ENCODE measurements at regions not wholly inside any gene's neighbourhood (a gene's known extent, or its start where the extent isn't known, plus 50 kb on each side); places are given as distances from the start of the nearest gene placed in this dataset.
A peak's percentile ranks its signal among the peaks of the same experiment; 100 is the strongest.

DNA sequence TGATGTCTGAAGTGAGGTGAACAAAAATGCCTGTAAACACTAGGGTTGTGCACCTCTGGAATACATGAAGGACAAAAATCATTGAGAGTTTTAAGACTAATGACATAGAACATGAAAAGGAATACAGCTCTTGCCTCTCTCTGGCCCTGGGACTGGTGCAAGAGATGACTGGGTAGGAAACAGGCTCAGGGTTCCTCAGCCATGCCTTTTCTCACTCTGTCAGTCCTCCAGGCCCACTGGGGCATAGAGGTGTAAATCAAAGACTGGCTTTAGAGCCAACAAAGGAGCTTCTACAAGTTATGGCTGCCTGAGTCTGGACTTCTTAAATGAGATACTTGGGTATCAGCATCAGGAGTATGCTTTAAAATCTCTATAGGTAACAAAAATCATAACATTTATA lies 554.7 kb upstream of the KCNMB2 start:
- no peak for DNase-seq (ENCODE audit: low read depth in 2 of 2)

- DNase-seq (ENCODE audit: low read depth in 2 of 2) = no peak
These were observed 554.2 kb upstream of the KCNMB2 start for GRCh38 chr3:177982034-177982433.

DNA sequence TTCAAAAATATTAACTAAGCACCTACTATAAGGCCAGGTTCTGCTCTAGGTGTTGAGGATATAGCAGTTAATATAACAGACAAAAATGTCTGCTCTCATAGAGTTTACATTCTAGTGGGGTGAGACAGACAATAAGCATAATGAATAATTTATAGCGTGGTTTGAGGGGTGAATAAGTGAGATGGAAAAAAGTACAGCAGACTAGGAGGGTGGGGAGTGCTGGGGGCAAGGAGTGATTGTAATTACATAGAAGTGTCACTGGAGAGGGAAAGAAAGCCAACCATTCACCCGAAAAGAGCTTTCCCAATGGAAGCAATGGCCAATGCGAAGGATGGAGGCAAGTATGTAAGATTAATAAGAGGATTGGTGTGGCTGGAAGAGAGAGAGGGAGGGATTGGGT lies 552.9 kb upstream of the KCNMB2 start:
- no peak for DNase-seq (ENCODE audit: low read depth in 2 of 2)

DNA sequence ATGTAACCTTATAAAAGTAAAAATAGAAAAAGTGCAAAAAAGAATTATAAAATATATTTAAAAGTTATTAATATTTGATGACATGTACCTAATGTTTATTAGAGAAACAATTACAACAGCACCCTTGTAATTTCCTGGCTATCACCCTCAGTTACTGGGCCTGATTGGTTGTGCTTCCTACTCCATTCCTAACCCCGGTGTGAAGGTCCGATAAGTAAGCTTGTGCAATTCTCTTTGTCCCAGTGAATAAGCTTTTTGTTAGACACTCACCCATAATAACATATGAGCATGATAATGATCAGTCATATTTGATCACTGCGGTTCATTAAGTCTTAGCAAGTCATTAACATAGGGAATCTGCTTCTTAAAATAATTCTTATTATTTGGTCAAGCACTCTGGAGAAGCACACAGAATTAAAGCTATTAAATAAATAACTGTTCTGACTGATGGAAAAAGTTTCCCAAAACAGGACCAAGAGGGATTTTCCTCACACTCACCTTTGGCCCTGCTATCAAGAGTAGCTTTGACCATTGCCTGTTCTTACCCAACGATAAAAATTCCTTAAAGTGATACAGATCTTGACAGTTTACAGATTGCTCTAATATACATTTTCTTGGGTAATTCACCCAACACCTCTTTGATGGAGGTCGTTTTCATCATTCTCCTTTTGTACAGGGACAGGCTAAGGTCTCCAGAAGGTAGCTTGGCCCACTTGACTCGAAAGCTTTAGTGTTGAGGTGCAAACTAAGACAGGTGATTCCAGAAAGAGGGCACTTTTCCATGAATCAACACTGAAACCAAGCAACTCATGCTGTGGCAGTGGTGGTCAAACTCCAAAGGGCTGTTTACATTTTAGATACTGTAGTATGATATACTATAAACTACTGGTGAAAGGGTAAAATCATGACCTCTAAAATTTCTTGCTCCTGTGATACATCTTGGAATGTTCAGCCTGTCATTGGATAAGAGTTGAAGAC lies 543.0 kb upstream of the KCNMB2 start:
- DNase-seq (ENCODE audit: low read depth in 2 of 2) = no peak

GRCh38 chr3:177994976-177995375 lies 541.3 kb upstream of the KCNMB2 start:
- no peak for DNase-seq (ENCODE audit: low read depth in 2 of 2)

GRCh38 chr3:177995381-177996085 lies 540.7 kb upstream of the KCNMB2 start:
- no peak for DNase-seq (ENCODE audit: low read depth in 2 of 2)

GRCh38 chr3:178001670-178002101 lies 534.5 kb upstream of the KCNMB2 start:
- DNase-seq (ENCODE audit: low read depth in 2 of 2) = peak; percentile 5 to 9

- DNase-seq (ENCODE audit: low read depth in 2 of 2) = no peak
These were observed 534.1 kb upstream of the KCNMB2 start for GRCh38 chr3:178002113-178002512.

DNA sequence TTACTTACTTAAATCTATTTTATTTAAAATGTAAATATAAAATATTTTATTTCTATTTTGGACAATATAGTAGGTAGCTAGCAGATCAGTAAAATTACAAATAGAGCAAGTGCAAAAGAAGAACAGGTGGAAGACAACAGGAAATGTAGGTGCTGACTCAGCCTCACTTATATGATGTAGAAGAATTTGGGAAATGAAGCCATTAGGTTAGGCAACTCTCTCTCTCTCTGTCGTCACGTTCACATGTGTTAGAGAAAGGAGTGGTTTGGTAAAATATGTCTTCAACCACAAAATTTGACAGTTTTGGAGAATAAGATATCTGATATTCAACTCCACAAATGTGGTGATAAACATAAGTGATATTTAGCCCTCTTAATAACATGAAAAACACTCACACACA lies 532.5 kb upstream of the KCNMB2 start:
- DNase-seq (ENCODE audit: low read depth in 2 of 2) = no peak

DNA sequence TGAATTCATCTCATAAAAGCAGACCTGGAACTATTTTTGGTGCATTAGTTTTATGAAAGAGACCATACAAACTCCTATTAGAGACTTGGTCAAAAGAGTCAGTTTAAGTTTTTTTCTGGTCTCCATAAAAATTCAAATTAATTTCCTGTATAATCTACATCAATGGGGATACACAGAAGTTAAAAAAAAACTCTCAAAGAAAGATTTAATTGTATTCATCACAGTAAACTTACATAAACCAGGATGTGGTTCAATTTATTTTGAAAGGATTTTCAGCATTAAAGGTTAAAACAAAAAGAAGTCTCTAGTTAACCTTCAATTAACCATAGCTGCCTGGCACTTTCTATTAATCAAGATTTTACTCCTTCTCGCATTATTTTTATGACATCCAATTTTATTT lies 530.3 kb upstream of the KCNMB2 start:
- DNase-seq (ENCODE audit: low read depth in 2 of 2) = no peak

DNA sequence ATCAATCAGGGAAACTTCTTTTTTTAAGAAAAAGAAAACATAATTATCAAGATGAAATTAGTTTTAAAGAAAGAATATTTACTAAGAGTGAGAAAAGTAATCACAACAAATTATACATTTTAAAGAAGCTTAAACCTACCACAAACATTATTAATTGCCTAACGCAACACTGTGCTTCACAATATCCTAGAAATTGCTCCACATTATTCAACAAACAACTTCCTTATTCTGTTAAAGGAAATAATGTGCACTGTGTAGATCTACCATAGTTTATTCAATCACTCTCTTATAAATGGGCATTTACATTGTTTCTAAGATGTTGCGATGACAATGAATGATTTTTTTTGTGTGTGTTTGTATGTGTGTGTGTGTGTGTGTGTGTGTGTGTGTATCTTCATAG lies 525.9 kb upstream of the KCNMB2 start:
- DNase-seq (ENCODE audit: low read depth in 2 of 2) = no peak

DNA sequence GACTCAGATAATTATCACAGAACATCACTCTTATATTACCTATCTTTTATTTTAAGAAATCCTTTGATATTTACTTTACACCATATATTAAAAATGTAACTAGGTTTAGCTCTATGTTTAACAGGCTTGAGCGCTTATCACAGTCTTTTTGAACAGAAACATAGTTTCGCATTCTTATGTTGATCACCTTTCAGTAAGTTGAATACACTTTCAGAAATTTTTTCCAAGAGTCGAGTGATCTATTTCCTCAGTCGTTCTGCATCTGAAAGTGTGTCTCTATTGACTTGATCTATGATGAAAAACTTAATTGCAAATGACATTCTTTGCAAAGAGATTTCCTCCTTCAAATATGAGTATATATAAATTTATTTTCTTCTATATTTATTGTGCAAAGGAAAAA lies 516.6 kb upstream of the KCNMB2 start:
- DNase-seq (ENCODE audit: low read depth in 2 of 2) = no peak

DNA sequence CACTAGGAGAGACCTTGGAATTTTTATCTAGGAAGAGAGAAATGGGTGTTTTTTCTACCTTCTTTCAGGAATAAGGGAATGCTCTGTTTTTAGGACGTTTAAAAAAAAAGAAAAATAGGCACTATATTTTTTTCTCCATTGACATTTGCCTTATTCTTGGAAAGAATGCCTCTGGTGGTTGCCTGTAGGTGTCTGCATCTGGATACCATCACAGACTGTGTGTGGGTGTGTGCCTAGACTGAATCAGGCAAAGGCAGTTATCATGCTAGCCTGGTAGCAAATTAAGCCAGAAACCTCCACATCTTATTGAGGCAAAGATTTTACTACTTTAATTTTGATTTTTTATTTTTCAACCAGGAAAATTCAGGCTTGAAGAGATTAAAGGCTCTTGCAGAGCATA lies 513.6 kb upstream of the KCNMB2 start:
- DNase-seq (ENCODE audit: low read depth in 2 of 2) = no peak

DNA sequence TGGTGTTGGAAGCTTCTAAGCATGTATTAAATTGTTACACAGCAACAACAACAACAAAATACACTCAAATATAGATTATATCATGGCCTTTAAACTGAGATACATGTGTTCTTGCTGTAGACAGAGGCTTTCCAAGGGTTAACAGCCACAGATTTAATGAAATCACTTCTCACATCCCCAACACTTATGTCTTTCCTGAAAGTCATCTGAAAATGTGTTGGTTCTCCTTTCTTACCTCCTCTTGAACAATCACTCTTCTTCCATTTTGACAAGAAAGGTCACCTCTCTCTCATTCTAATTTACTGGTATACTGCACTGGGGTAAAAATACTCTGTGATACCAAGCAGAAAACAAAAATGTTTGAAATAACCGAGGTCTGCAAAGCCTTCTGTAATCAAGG lies 507.3 kb upstream of the KCNMB2 start:
- DNase-seq (ENCODE audit: low read depth in 2 of 2) = no peak

GRCh38 chr3:178036451-178037144 lies 499.6 kb upstream of the KCNMB2 start:
- DNase-seq (ENCODE audit: low read depth in 2 of 2) = no peak

GRCh38 chr3:178041931-178042330 lies 494.3 kb upstream of the KCNMB2 start:
- DNase-seq (ENCODE audit: low read depth in 2 of 2) = no peak

- no peak for DNase-seq (ENCODE audit: low read depth in 2 of 2)
These were observed 493.9 kb upstream of the KCNMB2 start for GRCh38 chr3:178042376-178042775.

GRCh38 chr3:178043084-178043483 lies 493.2 kb upstream of the KCNMB2 start:
- DNase-seq (ENCODE audit: low read depth in 2 of 2) = no peak

DNA sequence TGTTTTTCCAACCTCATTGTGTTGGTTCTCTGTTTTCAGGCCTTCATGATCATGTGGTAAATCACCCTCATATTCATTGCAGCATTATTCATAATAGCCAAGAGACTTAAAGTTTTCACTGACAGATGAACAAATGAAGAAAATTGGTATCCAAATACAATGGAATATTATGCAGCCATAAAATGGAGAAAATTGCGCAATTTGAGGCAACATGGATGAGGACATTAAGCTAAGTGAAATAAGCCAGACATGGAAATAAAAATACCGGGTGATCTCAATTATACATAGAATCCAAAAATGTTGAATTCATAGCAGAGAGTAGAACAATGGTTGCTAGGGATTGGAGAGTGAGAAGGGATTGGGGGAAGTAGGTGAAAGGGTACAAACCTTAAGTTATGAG lies 491.9 kb upstream of the KCNMB2 start:
- DNase-seq (ENCODE audit: low read depth in 2 of 2) = no peak

DNA sequence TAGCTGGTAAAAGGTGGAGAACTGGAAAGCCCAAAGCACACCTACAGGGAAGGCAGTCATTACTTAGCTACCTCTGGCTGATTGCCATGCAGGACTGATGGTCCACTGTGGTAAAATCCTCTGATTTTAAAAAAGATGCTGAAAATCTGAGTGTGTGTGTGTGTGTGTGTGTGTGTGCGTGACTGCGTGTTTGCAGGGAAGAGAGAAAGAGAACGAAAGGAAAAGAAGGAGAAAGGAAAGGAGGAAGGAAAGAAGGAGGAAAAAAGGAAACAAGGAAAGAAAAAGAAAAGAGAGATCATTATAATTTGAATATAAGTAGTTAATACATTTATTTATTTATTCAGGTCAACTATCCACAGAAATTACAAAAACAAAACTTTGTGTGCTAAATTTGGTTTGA lies 488.7 kb upstream of the KCNMB2 start:
- no peak for DNase-seq (ENCODE audit: low read depth in 2 of 2)

DNA sequence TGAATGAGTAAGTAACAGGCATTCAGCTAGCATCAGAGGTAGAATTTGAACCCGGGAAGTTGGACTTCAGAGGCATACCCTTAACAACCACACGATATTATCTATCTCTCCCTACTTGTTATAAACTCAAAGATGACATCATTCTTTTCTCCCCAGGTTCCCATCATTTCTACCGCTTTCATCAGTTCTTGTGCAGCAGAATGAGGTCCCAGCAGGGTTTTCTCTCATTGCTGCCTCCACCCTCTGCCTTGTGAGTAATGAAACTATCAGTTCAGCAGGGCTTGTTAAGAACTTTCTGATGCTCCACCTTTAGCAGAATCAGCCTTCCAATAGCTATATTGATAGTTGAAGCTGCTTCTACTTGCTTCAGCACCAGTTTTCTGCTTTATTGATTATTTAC lies 487.5 kb upstream of the KCNMB2 start:
- no peak for DNase-seq (ENCODE audit: low read depth in 2 of 2)

DNA sequence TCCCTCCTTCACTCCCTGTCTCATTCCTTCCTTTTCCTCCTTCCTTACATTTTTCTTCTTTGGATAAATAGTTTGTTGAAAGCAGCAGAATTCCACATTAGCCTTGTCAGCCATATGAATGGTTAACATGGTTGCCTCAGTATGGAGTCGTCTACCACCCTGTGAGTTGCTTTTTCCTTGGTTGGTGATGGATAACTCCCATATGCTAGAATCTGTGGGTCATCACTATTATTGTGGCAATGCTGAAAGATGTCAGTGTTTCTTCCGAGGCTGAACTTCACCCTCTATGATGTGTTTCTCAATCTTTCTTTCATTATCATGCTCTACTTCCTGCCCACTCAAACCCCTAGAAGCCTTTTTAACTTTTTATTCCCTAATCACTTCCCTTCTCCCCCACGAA lies 481.8 kb upstream of the KCNMB2 start:
- DNase-seq (ENCODE audit: low read depth in 2 of 2) = no peak

Data from stimulated activated CD8-positive, alpha-beta memory T cell treated with anti-CD3 and anti-CD28 coated beads, Interleukin-15, amount 100 ng/mL, for 48 hours (primary cell).